Endodermal cell (in vitro differentiated cells): ENCODE measurements at regions not wholly inside any gene's neighbourhood (a gene's known extent, or its start where the extent isn't known, plus 50 kb on each side); places are given as distances from the start of the nearest gene placed in this dataset.

Source experiments
- DNase-seq: peaks from one replicate; pipeline ENCODE4 v3.0.0-alpha.2; 2017
- H3K27ac ChIP-seq: 2 replicates; pipeline ENCODE4 v1.5.1; 2013; ENCODE audit warnings: mild to moderate bottlenecking, low read depth, low read length, moderate library complexity
- H3K27me3 ChIP-seq: 2 replicates; pipeline ENCODE4 v1.6.1; 2013; ENCODE audit warnings: mild to moderate bottlenecking, low read length, moderate library complexity; ENCODE audit not compliant: insufficient read depth, control insufficient read depth, poor library complexity, severe bottlenecking
- H3K36me3 ChIP-seq: 2 replicates; pipeline ENCODE4 v1.7.0; 2013; ENCODE audit warnings: mild to moderate bottlenecking, low read length, moderate library complexity; ENCODE audit not compliant: control insufficient read depth, insufficient read depth
- H3K4me1 ChIP-seq: one replicate; pipeline ENCODE4 v1.7.0; 2013; ENCODE audit warnings: low read length; ENCODE audit not compliant: control insufficient read depth, insufficient read depth
- H3K4me3 ChIP-seq: 2 replicates; pipeline ENCODE4 v1.5.1; 2013; ENCODE audit warnings: mild to moderate bottlenecking, low read length, moderate library complexity
- H3K9ac ChIP-seq: 2 replicates; pipeline ENCODE4 v1.6.1; 2013; ENCODE audit warnings: mild to moderate bottlenecking, low read length, moderate library complexity; ENCODE audit not compliant: poor library complexity, severe bottlenecking; ENCODE audit errors: extremely low read depth
- H3K9me3 ChIP-seq: 2 replicates; pipeline ENCODE4 v1.6.1; 2013; ENCODE audit warnings: mild to moderate bottlenecking, low read length, moderate library complexity; ENCODE audit not compliant: control insufficient read depth
- H3K27ac Mint-ChIP-seq: 2 replicates; pipeline ENCODE4 v1.8.0; 2020; ENCODE audit warnings: mixed read lengths
- H3K27me3 Mint-ChIP-seq: 2 replicates; pipeline ENCODE4 v1.8.0; 2021; ENCODE audit warnings: mild to moderate bottlenecking, mixed read lengths; ENCODE audit not compliant: insufficient read depth
- H3K36me3 Mint-ChIP-seq: 2 replicates; pipeline ENCODE4 v1.8.0; 2020; ENCODE audit warnings: low read depth, mixed read lengths
- H3K4me1 Mint-ChIP-seq: 2 replicates; pipeline ENCODE4 v1.8.0; 2020; ENCODE audit warnings: mixed read lengths
- H3K4me3 Mint-ChIP-seq: 2 replicates; pipeline ENCODE4 v1.8.0; 2020; ENCODE audit warnings: mild to moderate bottlenecking, moderate library complexity, mixed read lengths
- H3K9me3 Mint-ChIP-seq: 2 replicates; pipeline ENCODE4 v1.8.0; 2020; ENCODE audit warnings: mild to moderate bottlenecking, mixed read lengths
- CTCF ChIP-seq: fragments of 200-600 bp; sonication (generic); conservative IDR thresholded peaks from 2 replicates; pipeline ENCODE4 v1.5.0; 2021; ENCODE audit warnings: antibody characterized with exemption, mild to moderate bottlenecking
- WGBS, 2 experiments: methylation state at CpG; one replicate each; pipeline versions ENCODE4 v1.1.5 to v1.1.7; 2013; ENCODE audit warnings: missing lambda C conversion rate in 2 of 2, mixed read lengths in 1 of 2; ENCODE audit not compliant: insufficient coverage in 1 of 2, insufficient read length in 1 of 2; 5-methylcytosine and 5-hydroxymethylcytosine counted together

GRCh38 chr15:70427167-70428120, 329.7 kb upstream of the TLE3 start:
- Histone ChIP-seq H3K9me3 (peaks cover 15% of the 10 kb centered on the region), H3K27me3 (no peaks in the 10 kb centered on the region), H3K27ac (no peak overlapping the region), H3K4me1 (no peaks in the 10 kb centered on the region), H3K36me3 (no peaks in the 10 kb centered on the region), H3K4me3 (no peak overlapping the region), H3K9ac (no peak overlapping the region)
- Mint-ChIP-seq H3K4me1 (no peaks in the 10 kb centered on the region), H3K27me3 (peaks cover 3% of the 10 kb centered on the region), H3K9me3 (peaks cover 18% of the 10 kb centered on the region), H3K36me3 (no peaks in the 10 kb centered on the region), H3K4me3 (no peak overlapping the region), H3K27ac (no peak overlapping the region)
- 77 to 89% methylated on average over 10 to 11 of the region's 11 CpGs for WGBS, 2 experiments
- TF ChIP-seq CTCF, result peak; percentile 37
- DNase-seq, result no peak

- H3K9ac ChIP-seq, result no peak overlapping the region
- H3K4me1 ChIP-seq, result no peaks in the 10 kb centered on the region
- WGBS, 2 experiments, result 95 to 97% methylated on average over 10 to 17 of the region's 17 CpGs
- Mint-ChIP-seq H3K27me3 (peaks cover 5% of the 10 kb centered on the region), H3K9me3 (peaks cover 18% of the 10 kb centered on the region), H3K4me1 (no peaks in the 10 kb centered on the region), H3K27ac (no peak overlapping the region), H3K4me3 (no peak overlapping the region), H3K36me3 (no peaks in the 10 kb centered on the region)
- H3K4me3 ChIP-seq, result no peak overlapping the region
- no peaks in the 10 kb centered on the region for H3K27me3 ChIP-seq
- no peak for DNase-seq
- TF ChIP-seq CTCF, result no peak
- peaks cover 15% of the 10 kb centered on the region for H3K9me3 ChIP-seq
- no peak overlapping the region for H3K27ac ChIP-seq
- no peaks in the 10 kb centered on the region for H3K36me3 ChIP-seq
Observed at GRCh38 chr15:70426096-70426821, 328.5 kb upstream of the TLE3 start.

- H3K9me3 Mint-ChIP-seq, result peaks cover 18% of the 10 kb centered on the region
- no peak overlapping the region for H3K27ac ChIP-seq
- no peak for DNase-seq
- H3K4me1 ChIP-seq, result no peaks in the 10 kb centered on the region
- no peaks in the 10 kb centered on the region for H3K36me3 Mint-ChIP-seq
- TF ChIP-seq CTCF, result no peak
- H3K4me3 ChIP-seq, result no peak overlapping the region
- H3K9ac ChIP-seq, result no peak overlapping the region
- no peaks in the 10 kb centered on the region for H3K27me3 ChIP-seq
- 78 to 92% methylated on average over 2 to 4 of the region's 4 CpGs for WGBS, 2 experiments
- H3K4me3 Mint-ChIP-seq, result no peak overlapping the region
- H3K9me3 ChIP-seq, result peaks cover 15% of the 10 kb centered on the region
- H3K36me3 ChIP-seq, result no peaks in the 10 kb centered on the region
- no peak overlapping the region for H3K27ac Mint-ChIP-seq
- H3K4me1 Mint-ChIP-seq, result peaks cover 7% of the 10 kb centered on the region
- peaks cover 2% of the 10 kb centered on the region for H3K27me3 Mint-ChIP-seq
Observed at GRCh38 chr15:70424937-70425411, 327.3 kb upstream of the TLE3 start.
